Erythroblast (primary cell): ENCODE measurements at regions not wholly inside any gene's neighbourhood (a gene's known extent, or its start where the extent isn't known, plus 50 kb on each side); places are given as distances from the start of the nearest gene placed in this dataset.
A peak's percentile ranks its signal among the peaks of the same experiment; 100 is the strongest.

Experiments used
- GATA1 ChIP-seq: IDR thresholded peaks from 2 replicates; pipeline ENCODE4 v1.6.1; 2011; ENCODE audit warnings: low read depth, mild to moderate bottlenecking, control low read depth, low read length, moderate library complexity
- POLR2A ChIP-seq: IDR thresholded peaks from 2 replicates; pipeline ENCODE4 v1.6.1; 2011; ENCODE audit warnings: mild to moderate bottlenecking, low read length

GRCh38 chrX:45766981-45767501 is 566.4 kb upstream of the DIPK2B start:
- TF ChIP-seq POLR2A = peak; percentile 32
- TF ChIP-seq GATA1 = no peak
